GM19035 (cell line): ENCODE measurements at regions not wholly inside any gene's neighbourhood (a gene's known extent, or its start where the extent isn't known, plus 50 kb on each side); places are given as distances from the start of the nearest gene placed in this dataset.

ENCODE experiments used
- ATAC-seq: cut with Tn5 transposase; IDR thresholded peaks from one replicate; pipeline ENCODE4 v1.9.1; 2021; ENCODE audit not compliant: unreplicated experiment

DNA sequence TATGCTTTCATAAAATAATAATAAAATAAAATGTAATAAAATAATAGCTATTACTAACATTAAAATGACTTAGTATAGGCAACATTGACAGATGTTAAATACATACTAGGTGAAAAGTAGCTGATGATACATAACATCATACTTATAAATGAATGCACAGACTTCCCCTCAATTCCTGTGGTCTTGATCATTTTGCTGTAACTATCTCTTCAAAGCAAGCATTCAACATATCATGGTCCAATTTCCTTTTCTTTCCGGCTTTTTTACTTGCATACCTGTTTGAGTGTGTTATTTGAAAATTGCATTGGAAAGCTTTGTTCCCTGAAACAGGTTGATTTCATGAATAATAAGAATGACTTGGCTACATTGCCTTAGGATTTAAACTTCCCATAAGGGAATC lies 309.3 kb downstream of the HDGFL1 start:
- no peak for ATAC-seq

DNA sequence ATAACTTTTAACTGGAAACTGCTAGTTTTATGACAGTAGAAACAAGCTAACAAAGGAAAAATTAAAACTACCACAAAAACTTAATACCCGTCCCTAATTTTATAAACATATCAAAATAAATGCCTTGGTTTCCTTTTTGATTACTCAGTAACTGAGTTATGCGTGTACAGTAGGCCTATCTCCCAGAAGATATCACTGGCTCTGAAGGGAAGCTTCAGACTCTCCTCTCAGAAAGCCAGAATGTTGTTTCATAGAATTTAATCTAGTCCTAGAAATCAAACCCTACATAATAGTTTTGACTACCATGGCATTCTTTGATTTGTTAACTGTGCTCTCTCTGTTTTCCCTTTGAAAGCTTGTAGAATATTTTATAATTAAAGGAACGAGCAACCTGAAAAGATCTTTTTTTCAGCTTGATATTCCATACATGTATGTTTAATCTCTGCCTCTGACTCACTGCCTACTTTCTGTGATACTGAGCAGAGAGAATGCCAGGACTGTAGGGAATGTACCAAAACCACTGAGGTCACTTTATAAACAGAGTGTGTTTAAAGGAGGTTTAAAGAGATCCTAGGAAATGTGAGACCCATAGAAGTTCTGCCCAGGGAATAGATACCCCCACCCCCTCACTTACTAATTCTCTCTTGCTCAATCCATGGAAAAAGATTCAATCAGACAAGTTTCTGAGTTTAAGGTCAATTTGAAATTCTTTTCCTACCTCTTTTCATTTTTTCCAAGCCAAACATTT lies 311.5 kb downstream of the HDGFL1 start:
- ATAC-seq: no peak

DNA sequence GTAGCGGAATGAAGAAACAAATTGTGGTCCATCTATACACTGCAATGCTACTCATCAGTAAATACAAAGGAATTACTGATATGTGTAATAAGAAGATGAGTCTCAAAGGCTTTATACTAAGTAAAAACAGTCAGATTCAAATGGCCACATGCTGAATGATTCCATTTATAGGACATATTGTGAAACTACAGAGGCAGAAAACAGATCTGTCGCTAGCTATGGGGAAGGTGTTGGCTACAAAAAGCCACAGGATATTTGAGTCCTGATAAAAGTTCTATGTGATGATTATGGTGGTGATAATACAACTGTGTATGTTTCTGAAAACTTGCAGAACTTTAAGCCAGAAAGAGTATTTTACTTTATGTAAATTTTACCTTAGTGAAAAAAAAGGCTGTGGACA lies 313.2 kb downstream of the HDGFL1 start:
- ATAC-seq: no peak

DNA sequence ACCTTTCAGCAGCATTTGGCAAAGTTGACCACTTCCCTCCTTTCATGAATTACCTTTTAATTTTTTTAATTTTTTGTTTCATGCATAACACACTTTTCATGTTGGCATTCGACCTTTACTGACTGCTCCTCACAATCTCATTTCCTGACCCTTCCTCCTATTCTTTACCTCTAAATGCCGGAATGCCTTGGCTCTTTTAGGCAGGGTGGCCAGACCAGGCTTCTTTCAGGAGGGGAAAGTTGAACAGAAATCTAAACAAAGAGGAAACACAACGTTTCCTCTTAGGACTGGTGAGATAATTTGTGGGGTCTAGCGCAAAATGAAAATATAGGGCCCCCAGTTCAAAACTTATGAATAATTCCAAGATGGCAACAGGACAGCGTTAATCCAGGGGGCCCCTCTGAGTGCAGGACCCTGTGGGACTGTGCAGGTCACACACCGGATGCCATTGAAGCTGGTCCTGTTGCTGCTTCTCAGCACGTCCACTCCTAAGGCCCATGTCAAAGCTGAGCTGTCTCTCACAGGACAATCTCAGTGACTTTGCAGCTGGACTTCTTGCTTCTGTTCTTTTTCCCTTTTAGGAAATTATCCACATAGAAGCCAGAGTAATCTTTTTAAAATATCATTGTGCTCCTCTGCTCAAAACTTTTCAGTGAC lies 313.8 kb downstream of the HDGFL1 start:
- ATAC-seq: no peak

DNA sequence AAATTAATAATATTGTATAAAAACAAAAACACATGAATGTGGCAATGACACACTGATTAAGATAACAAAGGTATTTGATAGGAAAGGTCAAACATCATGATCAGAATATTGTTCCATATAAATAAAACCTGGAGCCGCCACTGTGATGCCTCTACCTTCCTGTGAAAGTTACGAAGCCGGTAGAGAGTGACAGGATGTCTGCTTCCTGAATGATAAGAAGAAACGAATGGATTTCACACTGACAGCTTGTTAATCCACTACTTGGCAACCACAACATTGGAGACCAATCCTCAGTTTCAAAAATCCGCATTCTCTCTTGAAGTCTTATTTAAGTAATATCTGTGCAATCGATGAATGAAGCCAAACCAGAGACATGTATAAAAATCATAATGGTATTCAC lies 315.1 kb downstream of the HDGFL1 start:
- no peak for ATAC-seq

DNA sequence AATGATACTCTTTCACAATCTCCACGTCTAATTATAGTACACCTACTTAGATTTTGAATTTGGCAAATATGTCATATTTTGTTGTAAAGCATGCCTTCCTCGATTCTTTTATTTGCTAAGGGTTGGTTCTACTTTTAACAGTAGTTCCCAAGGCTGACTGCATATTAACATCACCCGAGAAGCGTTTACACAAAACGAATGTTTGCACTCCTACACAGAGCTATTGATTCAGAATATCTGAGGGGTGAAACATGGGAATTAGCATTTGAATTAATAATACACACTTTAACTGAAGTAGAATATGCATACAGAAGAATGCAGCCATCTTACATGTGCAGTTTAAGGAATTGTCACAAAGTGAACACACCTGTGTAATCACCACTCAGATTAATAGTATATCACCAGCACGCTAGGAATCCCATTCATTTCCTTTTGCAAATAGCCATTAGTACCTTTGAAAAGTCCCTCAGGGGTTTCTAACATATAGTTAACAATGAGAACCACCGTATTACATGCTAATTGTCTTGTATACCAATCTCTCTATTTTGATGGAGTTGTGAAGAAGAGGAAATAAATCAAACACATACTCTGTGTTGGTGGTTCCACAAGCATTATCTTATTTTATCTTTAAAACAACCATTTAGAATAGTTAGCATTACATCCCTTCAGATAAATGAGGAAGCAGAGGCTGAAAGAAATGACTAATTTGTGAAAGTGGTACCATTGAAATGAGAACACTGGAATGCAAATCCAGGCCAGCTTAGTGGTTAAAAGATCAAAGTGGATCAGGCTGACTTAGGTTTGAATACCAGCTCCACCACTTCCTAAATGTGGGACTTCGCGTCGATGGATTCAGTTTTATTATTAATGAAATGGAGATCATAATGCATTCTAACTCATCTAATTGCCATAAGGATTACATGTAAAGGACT lies 317.6 kb downstream of the HDGFL1 start:
- no peak for ATAC-seq

DNA sequence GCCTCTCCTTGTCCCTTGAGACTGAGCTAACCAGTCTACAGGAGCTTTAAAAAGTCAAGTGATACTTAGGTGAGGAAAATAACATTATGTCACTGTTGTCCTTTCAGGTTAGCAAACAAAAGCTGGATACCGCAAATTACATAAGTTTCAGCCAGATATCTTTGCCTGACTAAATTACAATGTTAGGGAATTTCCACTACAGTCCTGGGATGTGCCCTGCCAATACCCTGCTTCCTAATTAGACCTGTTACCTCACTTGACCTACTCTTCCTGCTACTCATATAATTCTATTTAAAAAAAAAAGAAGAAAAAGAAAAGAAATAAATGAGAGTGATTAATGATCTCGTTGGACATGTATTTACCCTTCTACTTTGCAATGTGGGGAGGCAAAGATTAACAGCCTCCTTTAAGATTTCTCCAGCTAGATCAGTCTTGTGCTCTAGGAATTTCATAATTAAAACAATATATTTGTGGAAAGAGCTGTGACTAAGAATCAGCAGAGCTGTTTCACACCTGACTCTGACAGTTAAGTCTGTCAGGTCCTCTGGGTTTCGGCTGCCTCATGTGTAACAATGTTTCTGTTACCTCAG lies 318.9 kb downstream of the HDGFL1 start:
- no peak for ATAC-seq

DNA sequence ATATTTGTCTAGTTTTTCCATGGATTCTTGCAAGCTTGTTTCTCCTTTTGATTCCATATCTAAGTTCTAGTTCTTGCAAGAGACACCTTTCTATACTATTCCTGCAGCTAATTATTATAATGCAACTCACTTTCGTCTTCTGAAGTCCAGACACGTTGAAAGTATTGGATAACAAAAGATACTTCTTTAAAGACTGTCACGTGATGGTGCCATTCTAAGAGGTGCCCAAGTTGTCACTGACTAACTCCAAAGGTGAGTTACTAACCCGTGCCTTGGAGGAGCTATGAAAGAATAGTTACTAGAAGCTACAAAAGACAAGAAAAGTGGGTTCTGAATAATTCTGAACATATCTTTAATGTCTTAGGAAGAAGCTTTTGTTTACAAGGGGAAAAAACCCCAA lies 322.6 kb downstream of the HDGFL1 start:
- no peak for ATAC-seq

DNA sequence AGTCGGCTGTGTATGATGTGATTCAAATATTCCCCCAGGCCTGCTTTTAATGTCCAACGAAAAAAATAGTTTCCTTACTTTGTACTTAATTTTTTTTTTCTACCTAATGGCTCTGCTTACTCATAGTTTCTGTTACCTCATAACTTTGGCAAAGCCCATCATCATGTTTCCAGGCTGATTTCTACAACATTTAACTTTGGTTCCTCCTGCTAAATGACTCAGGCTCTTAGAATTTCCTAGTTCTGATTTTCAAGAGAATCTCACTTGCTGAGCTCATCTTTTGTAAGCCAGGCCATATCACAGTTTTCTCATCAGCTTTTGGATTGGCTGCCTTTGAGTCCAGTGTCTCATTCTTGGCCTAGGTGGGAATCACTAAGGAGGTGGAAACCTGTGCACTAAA lies 323.1 kb downstream of the HDGFL1 start:
- ATAC-seq: no peak

DNA sequence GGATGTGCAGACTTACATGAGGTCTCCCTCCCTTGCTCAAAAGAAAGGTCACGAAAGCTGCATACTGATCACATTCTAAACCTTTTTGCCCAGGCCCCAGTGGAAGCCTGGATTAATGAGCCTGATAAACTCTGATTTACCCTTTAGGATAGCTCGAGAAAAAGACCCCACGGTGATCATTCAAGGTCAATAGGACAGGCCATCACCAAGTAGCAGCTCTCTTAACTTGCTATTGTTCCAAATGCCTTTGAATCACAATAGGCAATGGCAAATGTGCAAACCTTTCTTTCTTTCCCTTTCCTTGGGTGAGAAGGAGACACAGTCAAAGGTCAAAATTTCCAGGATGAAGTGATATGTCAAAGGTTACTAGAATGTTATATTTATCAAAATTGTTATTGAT lies 327.3 kb downstream of the HDGFL1 start:
- ATAC-seq: no peak

DNA sequence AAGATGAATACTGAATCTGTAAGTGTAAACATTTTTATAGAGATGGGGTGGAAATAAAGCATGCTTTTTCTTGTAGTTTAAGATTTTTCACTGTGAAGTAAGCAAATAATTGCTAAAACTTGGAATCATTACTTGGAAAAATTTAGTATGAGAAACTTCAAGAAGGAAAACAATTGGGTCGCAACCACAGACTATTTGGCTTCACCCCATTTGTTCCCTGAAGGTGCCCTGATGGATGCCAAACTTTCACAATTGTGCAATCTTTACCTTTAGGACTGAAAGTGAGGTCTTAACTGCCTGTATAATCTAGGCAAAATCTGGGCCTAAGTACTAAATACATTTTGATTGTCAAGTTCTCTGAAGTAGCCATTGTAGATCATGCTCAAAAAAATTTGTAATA lies 330.1 kb downstream of the HDGFL1 start:
- no peak for ATAC-seq

DNA sequence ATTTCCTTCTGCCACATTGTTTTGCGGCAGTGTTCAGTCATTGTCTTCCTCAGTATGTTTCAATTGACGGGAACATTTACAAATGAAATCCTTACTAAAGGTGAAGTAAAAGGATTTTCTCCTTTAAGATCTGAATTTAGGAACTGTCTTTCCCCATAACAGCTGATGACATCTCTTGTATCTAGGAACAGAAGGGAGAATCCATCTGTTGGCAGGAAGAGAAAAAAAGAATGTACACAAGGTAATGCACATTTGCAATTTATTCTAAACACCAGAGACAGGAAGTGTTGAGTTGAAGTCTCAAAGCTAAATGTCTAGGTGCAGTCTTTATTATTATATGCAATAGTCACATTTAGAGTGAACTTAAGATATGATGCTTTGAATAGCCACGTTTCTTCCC lies 334.5 kb downstream of the HDGFL1 start:
- ATAC-seq: no peak

DNA sequence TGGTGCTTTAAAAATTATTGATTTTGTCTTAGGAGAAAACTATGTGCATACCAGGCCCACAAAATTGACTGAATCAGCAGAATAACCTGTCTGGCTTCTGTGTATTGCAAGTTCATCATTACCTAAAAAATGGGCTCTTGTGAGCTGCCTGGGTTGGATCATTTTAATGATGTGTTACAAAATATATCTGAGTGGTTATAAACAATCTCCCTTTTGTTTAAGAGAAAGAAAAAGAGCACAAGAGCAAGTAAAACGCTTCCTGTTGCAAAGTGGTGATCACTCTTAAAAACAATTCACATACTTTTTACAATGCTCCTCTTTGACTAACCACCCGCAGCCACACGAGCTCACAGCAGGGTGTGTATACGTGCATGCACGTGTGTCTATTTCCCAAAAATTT lies 335.1 kb downstream of the HDGFL1 start:
- no peak for ATAC-seq

DNA sequence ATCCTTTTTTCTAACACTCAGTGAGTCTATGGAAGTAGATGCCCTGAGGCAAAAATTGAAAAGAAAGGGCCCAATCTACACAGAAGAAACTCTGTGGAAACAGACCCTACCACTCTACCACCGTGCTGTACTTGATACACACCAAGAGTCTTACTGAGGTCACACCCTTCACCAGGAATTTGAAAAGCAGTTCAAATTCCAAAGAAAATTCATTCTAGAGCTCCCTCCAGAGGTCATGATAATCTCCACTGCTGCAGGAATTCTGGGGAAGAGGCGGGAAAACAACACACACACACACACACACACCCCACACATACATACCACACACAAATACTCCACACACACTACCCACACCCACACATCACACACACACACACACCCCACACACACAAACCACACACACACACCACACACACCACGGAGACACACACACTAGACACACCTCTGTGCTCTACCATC lies 336.8 kb downstream of the HDGFL1 start:
- no peak for ATAC-seq

DNA sequence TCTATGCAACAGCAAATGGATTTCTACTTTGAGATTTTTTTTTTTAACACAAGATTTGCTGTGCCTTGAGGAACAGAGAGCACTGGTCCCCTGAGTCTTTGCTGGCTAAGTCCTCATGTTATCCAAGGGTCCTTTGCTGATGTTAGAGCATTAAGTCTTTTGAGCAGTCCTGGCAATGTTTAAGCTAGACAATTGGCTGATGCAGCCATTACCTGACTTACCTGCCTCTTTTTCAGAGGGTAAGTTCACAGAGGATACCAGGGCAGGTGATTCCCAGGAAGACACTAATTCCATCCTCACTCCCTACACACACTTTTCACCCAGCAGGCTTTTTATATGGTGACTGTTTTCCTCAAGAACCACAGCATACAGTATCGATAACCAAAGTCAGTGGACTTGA lies 337.7 kb downstream of the HDGFL1 start:
- no peak for ATAC-seq

DNA sequence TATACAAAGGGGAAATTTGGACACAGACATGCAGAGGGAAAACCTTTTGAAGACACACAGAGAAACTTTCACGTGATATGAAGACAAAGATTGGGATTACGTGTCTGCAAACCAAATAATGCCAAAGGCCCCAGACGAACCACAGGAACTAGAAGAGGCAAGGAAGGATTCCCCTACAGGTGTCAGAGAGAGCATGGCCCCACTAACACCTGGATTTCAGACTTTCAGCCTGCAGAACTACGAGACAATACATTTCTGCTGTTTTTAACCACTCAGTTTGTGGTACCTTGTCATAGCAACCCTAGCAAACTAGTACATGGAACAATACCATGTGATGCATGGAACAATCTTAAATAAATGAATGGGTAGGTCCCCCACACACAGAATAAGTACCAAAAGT lies 341.0 kb downstream of the HDGFL1 start:
- no peak for ATAC-seq

DNA sequence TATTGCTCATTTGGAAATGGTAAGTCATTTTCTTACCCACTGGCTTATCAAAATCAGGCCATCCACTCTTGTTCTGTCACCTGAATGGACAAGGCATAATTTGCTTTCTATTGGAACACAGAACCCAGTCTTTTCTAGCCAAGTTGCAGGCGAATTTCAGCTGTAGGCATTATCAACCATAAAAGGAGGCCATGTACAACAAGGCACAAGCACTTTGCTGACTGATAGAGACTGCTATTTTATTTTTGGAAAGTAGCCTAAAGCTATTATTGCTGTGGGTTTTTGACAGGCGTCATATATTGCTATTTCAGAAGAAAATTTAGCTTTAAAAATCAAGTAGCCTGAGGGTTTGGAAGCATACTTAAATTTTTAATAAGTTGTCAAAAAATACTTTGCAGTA lies 344.2 kb downstream of the HDGFL1 start:
- no peak for ATAC-seq

DNA sequence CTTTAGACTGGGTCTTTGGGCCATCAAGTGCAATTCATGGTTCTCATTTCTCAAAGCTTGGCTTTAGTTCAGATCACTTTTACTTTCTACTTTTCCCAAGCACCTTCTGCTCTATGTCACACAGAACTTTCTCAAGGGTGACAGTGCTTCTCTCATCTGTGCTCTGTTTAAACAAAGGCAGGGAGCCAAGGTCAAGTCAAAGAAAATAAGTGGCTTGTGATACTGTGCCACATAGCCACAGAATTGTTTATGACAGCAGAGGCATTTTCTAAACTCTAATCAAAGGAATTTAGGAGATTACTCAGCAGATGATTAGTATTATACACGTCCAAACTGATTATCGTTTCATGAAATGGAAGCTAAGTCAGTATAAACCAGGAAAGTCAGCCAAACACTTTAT lies 348.0 kb downstream of the HDGFL1 start:
- no peak for ATAC-seq

DNA sequence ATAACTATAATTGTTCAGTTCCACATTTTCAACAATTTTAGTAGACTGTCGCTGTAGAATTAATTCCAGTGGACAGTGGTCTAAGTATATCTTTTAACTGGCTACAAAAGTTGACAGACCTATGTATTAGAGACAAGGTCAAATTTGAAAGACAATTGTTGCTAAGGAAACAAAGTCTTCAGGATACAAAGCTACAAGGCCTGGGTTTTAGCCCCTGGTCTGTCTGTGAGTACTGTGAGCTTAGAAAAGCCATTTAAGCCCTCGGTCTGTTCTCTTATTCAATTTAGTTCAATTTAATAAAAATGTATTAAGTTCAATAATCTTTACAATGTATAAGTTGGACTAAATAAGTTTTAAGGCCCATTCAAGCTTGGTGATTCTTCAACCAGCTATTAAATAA lies 352.5 kb downstream of the HDGFL1 start:
- ATAC-seq: no peak

DNA sequence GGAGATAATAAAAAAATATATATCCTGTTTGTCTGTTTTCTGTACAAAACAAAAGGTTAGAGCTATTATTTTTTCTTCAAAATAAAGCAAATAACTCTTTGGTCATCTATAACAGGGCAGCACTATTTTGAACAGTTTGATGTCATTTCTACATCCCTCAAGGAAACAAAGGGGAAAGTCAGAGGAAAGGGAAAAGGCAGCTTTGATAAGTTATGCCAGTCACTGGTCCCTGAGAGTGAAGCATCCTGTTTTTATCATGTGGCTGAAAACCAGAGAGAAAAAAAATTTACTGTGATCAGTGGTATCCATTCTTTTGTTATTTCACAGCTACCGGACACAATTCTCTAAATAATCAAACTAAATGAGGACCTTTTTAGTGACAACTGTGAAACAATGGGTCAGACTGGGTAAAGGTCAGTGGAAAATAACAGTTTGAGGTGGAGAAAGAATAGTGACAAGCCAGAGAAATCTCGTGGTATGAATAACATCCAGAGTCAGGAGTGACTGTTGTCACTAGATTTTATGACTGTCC lies 356.0 kb downstream of the HDGFL1 start:
- ATAC-seq: no peak
